ENCODE measurements at regions not wholly inside any gene's neighbourhood (a gene's known extent, or its start where the extent isn't known, plus 50 kb on each side); places are given as distances from the start of the nearest gene placed in this dataset.

- TF ChIP-seq, protein P1, sequence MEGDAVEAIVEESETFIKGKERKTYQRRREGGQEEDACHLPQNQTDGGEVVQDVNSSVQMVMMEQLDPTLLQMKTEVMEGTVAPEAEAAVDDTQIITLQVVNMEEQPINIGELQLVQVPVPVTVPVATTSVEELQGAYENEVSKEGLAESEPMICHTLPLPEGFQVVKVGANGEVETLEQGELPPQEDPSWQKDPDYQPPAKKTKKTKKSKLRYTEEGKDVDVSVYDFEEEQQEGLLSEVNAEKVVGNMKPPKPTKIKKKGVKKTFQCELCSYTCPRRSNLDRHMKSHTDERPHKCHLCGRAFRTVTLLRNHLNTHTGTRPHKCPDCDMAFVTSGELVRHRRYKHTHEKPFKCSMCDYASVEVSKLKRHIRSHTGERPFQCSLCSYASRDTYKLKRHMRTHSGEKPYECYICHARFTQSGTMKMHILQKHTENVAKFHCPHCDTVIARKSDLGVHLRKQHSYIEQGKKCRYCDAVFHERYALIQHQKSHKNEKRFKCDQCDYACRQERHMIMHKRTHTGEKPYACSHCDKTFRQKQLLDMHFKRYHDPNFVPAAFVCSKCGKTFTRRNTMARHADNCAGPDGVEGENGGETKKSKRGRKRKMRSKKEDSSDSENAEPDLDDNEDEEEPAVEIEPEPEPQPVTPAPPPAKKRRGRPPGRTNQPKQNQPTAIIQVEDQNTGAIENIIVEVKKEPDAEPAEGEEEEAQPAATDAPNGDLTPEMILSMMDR (conservative IDR thresholded peaks at IDR 0.05; ENCODE audit: low read depth, low read length): no peak
- TF ChIP-seq EZH2phosphoT487 (IDR thresholded peaks at IDR 0.05; ENCODE audit: borderline replicate concordance, low read length): no peak
- TF ChIP-seq EZH2 (IDR thresholded peaks at IDR 0.05; ENCODE audit: low read length, unreplicated experiment): no peak
These were observed 356.5 kb upstream of the DUSP10 start for GRCh38 chr1:222098404-222098803.

All from PC-3 (cell line).